ENCODE measurements at regions not wholly inside any gene's neighbourhood (a gene's known extent, or its start where the extent isn't known, plus 50 kb on each side); places are given as distances from the start of the nearest gene placed in this dataset.

GRCh38 chr5:159441441-159441840 lies 111.2 kb upstream of the IL12B start:
- TF ChIP-seq POLR2A (IDR thresholded peaks at IDR 0.05) = no peak
- TF ChIP-seq, protein P1, sequence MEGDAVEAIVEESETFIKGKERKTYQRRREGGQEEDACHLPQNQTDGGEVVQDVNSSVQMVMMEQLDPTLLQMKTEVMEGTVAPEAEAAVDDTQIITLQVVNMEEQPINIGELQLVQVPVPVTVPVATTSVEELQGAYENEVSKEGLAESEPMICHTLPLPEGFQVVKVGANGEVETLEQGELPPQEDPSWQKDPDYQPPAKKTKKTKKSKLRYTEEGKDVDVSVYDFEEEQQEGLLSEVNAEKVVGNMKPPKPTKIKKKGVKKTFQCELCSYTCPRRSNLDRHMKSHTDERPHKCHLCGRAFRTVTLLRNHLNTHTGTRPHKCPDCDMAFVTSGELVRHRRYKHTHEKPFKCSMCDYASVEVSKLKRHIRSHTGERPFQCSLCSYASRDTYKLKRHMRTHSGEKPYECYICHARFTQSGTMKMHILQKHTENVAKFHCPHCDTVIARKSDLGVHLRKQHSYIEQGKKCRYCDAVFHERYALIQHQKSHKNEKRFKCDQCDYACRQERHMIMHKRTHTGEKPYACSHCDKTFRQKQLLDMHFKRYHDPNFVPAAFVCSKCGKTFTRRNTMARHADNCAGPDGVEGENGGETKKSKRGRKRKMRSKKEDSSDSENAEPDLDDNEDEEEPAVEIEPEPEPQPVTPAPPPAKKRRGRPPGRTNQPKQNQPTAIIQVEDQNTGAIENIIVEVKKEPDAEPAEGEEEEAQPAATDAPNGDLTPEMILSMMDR (IDR thresholded peaks at IDR 0.05) = peak in 2 of 6 experiments; percentile 9 to 12
